GM23248 (cell line): ENCODE measurements at regions not wholly inside any gene's neighbourhood (a gene's known extent, or its start where the extent isn't known, plus 50 kb on each side); places are given as distances from the start of the nearest gene placed in this dataset.

ENCODE experiments used
- EZH2 ChIP-seq: fragments of 200-600 bp; sonication (generic); IDR thresholded peaks from 2 replicates; pipeline ENCODE4 v1.6.1; 2018; ENCODE audit warnings: antibody characterized with exemption, mild to moderate bottlenecking; ENCODE audit not compliant: insufficient read depth, poor library complexity, severe bottlenecking
- EZH2phosphoT487 ChIP-seq: fragments of 200-600 bp; sonication (generic); IDR thresholded peaks from 2 replicates; pipeline ENCODE4 v1.6.1; 2018; ENCODE audit warnings: antibody characterized with exemption, moderate library complexity, mild to moderate bottlenecking, low read depth; ENCODE audit not compliant: insufficient read depth

DNA sequence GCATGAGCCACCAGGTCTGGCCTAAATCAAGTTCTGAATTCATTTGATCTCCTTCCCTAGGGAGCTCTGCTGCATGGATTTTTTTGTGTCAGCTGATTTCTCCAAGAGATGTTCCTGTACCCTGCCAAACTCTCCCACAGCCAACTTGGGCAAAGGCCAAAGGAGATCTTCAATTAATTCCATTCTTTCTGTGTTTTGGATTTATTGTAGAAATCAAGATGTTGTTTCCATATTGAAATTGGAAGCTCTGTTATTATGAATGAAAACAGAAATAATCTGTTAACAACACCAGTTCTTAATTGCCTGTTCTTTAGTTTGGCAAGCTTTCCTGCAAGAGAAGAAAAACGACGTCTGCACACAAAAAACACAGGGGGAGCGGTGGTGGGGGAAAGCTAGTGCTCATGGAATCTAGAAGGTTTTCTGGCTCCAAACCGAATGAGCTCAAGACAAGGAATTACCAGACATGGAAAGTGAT is 86.5 kb upstream of the ABCC4 start:
- TF ChIP-seq EZH2phosphoT487 (no peak), EZH2 (no peak)
